Gastrocnemius medialis (tissue), 4 donors: ENCODE measurements at regions not wholly inside any gene's neighbourhood (a gene's known extent, or its start where the extent isn't known, plus 50 kb on each side); places are given as distances from the start of the nearest gene placed in this dataset.
A peak's percentile ranks its signal among the peaks of the same experiment; 100 is the strongest.
"Not testable (repeated sequence)": the region's sequence is repeated elsewhere in the genome, so short reads cannot be mapped to it uniquely, and the experiment has no call there.

Experiments
- ATAC-seq, 2 donors: fragments of 150-250 bp; one replicate each; pipeline ENCODE4 v1.9.1; 2016
- DNase-seq, 2 donors: peaks; one replicate each; pipeline ENCODE4 v3.0.0-alpha.2; 2019
- H3K27ac ChIP-seq, 4 donors: fragments of 200-600 bp; sonication (generic); 1 replicate in 1 of 4; 2 replicates in 3 of 4; pipeline ENCODE4 v1.5.1; 2016 to 2018; ENCODE audit warnings: mild to moderate bottlenecking in 2 of 4, moderate library complexity in 1 of 4
- H3K27me3 ChIP-seq, 3 donors: fragments of 200-600 bp; sonication (generic) in 2 of 3; 1 replicate in 1 of 3; 2 replicates in 2 of 3; pipeline versions ENCODE4 v1.5.1 to v1.6.0; 2016 to 2019; ENCODE audit warnings: mild to moderate bottlenecking in 1 of 3, moderate library complexity in 1 of 3
- H3K36me3 ChIP-seq, 2 donors: fragments of 200-600 bp; sonication (generic) in 1 of 2; one replicate each; pipeline ENCODE4 v1.5.1; 2017 to 2018
- H3K4me1 ChIP-seq, 2 donors: fragments of 200-600 bp; sonication (generic) in 1 of 2; one replicate each; pipeline ENCODE4 v1.5.1; 2016 to 2017; ENCODE audit warnings: mild to moderate bottlenecking in 2 of 2
- H3K4me3 ChIP-seq, 4 donors: fragments of 200-600 bp; sonication (generic) in 3 of 4; 1 replicate in 1 of 4; 2 replicates in 3 of 4; pipeline ENCODE4 v1.5.1; 2016 to 2019; ENCODE audit warnings: mild to moderate bottlenecking in 2 of 4
- H3K9me3 ChIP-seq, 3 donors: fragments of 200-600 bp; sonication (generic) in 2 of 3; 1 replicate in 1 of 3; 2 replicates in 2 of 3; pipeline ENCODE4 v1.5.1; 2016 to 2019
- POLR2A ChIP-seq, 2 donors: fragments of 450-650 bp; IDR thresholded peaks; one replicate each; pipeline ENCODE4 v1.6.1; 2017; ENCODE audit warnings: antibody characterized with exemption in 2 of 2, mild to moderate bottlenecking in 2 of 2, moderate library complexity in 2 of 2
- in situ Hi-C, 4 donors: fragments of 200-750 bp; cut with MboI; loops; one replicate each; pipeline versions ENCODE4 v1.15.0 to v1.8.0; 2017; ENCODE audit warnings: low sequenced_read_pairs in 4 of 4
- intact Hi-C: fragments of 100-400 bp; cut with DNase I; formaldehyde crosslinking; loops from one replicate; pipeline ENCODE4 v1.15.1; 2023; ENCODE audit warnings: low total_unique reads
- TF ChIP-seq, protein P1 (sequence below), 5 experiments: fragments of 450-650 bp in 3 of 5; fragments of 200-600 bp in 2 of 5; sonication (generic) in 2 of 5; IDR thresholded peaks in 4 of 5; conservative IDR thresholded peaks in 1 of 5; 1 replicate in 4 of 5; 2 replicates in 1 of 5; pipeline ENCODE4 v1.5.1; 2016 to 2019; ENCODE audit warnings: antibody characterized with exemption in 5 of 5, mild to moderate bottlenecking in 3 of 5, moderate library complexity in 3 of 5

DNA sequence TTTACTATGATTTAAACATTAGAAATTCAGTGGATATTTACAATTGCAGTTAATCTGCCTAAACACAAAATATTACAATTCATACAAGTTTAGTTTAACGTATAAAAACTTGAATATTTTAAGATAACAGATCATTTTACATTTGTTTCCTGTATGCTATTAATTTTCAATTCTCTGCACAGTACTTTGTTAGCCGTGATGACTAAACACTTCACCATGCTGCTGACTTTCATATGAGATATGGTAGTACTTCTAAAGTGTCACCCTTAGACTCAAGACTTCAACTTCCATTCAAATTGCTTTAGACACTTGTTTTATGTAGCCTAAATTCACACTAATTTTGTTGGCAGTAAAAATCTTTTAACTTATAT, 1646.4 kb upstream of the ADGRL3 start:
- no peak for DNase-seq
- Histone ChIP-seq H3K27ac (no peak overlapping the region), H3K4me1 (no peaks in the 10 kb centered on the region), H3K9me3 (no peaks in the 10 kb centered on the region), H3K4me3 (peak overlapping the region in 1 of 4 donors; percentile 30), H3K36me3 (no peaks in the 10 kb centered on the region), H3K27me3 (no peaks in the 10 kb centered on the region)
- TF ChIP-seq, protein P1, sequence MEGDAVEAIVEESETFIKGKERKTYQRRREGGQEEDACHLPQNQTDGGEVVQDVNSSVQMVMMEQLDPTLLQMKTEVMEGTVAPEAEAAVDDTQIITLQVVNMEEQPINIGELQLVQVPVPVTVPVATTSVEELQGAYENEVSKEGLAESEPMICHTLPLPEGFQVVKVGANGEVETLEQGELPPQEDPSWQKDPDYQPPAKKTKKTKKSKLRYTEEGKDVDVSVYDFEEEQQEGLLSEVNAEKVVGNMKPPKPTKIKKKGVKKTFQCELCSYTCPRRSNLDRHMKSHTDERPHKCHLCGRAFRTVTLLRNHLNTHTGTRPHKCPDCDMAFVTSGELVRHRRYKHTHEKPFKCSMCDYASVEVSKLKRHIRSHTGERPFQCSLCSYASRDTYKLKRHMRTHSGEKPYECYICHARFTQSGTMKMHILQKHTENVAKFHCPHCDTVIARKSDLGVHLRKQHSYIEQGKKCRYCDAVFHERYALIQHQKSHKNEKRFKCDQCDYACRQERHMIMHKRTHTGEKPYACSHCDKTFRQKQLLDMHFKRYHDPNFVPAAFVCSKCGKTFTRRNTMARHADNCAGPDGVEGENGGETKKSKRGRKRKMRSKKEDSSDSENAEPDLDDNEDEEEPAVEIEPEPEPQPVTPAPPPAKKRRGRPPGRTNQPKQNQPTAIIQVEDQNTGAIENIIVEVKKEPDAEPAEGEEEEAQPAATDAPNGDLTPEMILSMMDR (IDR thresholded peaks at IDR 0.05 in 4 of 5, conservative IDR thresholded peaks at IDR 0.05 in 1 of 5) = no peak
- no peak for TF ChIP-seq POLR2A (IDR thresholded peaks at IDR 0.05)
- no peak for ATAC-seq
- in situ Hi-C loops (no loop called here), intact Hi-C loops (no loop called here)

DNA sequence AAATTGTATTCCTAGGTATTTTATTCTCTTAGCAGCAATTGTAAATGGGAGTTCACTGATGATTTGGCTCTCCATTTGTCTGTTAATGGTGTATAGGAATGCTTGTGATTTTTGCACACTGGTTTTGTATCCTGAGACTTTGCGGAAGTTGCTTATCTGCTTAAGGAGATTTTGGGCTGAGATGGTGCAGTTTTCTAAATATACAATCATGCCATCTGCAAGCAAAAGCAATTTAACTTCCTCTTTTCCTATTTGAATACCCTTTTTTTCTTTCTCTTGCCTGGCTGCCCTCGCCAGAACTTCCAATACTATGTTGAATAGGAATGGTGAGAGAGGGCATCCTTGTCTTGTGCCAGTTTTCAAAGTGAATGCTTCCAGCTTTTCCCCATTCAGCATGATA, 1643.9 kb upstream of the ADGRL3 start:
- H3K4me3 ChIP-seq, H3K27ac ChIP-seq, intact Hi-C loops, DNase-seq, ATAC-seq, H3K27me3 ChIP-seq, H3K36me3 ChIP-seq, H3K9me3 ChIP-seq, in situ Hi-C loops, H3K4me1 ChIP-seq: not testable (repeated sequence)

DNA sequence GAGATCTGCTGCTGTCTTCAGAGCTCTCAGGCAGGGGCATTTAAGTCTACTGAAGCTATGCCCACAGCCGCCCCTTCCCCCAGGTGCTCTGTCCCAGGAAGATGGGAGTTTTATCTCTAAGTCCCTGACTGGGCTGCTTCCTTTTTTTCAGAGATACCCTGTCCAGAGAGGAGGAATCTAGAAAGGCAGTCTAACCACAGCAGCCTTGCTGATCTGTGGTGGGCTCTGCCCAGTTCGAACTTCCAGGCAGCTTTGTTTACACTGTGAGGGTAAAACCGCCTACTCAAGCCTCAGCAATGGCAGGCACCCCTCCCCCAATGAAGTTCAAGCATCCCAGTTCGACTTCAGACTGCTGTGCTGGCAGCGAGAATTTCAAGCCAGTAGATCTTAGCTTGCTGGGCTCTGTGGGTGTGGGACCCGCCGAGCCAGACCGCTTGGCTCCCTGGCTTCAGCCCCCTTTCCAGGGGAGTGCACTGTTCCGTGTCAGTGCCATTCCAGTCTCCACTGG, 1639.9 kb upstream of the ADGRL3 start:
- DNase-seq, H3K4me1 ChIP-seq, H3K9me3 ChIP-seq, ATAC-seq, intact Hi-C loops, in situ Hi-C loops, H3K36me3 ChIP-seq, H3K4me3 ChIP-seq, H3K27ac ChIP-seq, H3K27me3 ChIP-seq: not testable (repeated sequence)

DNA sequence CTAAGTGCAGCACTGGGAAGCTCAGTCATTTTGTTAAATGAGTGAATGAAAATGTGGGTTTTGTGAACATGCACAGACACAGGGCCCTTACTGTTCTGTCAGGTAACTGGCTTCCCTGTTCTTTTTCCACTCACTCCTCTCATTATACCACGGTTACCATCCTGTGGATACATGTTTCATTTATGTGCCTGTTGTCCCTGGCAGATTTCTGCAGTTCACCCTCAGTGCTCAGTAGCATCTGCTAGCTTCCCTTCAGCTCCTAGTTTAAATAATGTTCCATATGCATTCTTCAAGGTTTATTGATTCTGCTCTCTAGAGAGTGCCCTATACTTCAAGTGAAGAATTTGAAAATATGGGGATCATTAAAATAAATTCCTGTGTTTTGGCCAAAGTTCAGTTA, 1634.3 kb upstream of the ADGRL3 start:
- TF ChIP-seq, protein P1 (IDR thresholded peaks at IDR 0.05 in 4 of 5, conservative IDR thresholded peaks at IDR 0.05 in 1 of 5) = no peak
- TF ChIP-seq POLR2A (IDR thresholded peaks at IDR 0.05) = no peak
- intact Hi-C loops (no loop called here), in situ Hi-C loops (no loop called here)
- no peaks in the 10 kb centered on the region for H3K27me3 ChIP-seq
- no peaks in the 10 kb centered on the region for H3K9me3 ChIP-seq
- H3K27ac ChIP-seq = no peak overlapping the region
- no peaks in the 10 kb centered on the region for H3K4me1 ChIP-seq
- H3K4me3 ChIP-seq = no peak overlapping the region
- ATAC-seq (no peak), DNase-seq (no peak)
- no peaks in the 10 kb centered on the region for H3K36me3 ChIP-seq

DNA sequence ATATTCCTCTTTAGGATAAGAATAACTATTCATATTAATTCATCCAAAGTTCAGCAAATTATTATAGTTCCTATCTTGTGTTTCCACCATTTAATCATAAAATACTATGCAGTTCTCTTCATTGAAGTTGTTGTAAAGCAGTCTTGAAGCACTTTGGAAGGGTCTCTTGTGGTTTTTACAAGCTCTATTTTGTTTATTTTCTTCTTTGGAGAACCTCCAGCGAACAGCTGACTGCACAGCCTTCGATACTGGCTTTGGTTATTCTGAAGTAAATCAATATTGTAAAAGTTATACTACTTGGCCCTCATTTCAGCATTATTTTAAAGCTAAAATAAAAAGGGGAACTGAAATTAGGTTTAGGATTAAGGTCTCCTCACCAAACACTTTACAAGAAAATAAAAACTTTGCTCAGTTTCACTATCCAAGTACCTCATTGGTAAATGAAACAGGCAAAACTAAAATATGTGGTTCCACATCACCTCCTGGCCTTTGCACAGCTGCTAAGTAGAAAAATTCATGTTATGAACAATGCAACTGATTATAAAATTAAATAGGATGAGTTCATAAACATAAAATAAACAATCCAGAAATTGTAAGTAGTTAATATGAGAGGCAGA, 1629.2 kb upstream of the ADGRL3 start:
- H3K4me3 ChIP-seq = no peak overlapping the region
- no peaks in the 10 kb centered on the region for H3K27me3 ChIP-seq
- H3K4me1 ChIP-seq = no peaks in the 10 kb centered on the region
- intact Hi-C loops (no loop called here), in situ Hi-C loops (no loop called here)
- no peaks in the 10 kb centered on the region for H3K9me3 ChIP-seq
- H3K36me3 ChIP-seq = no peaks in the 10 kb centered on the region
- ATAC-seq (no peak), DNase-seq (no peak)
- no peak for TF ChIP-seq POLR2A (IDR thresholded peaks at IDR 0.05)
- TF ChIP-seq, protein P1 (IDR thresholded peaks at IDR 0.05 in 4 of 5, conservative IDR thresholded peaks at IDR 0.05 in 1 of 5) = no peak
- no peak overlapping the region for H3K27ac ChIP-seq
